Gastroesophageal sphincter (tissue), 4 donors: ENCODE measurements at regions not wholly inside any gene's neighbourhood (a gene's known extent, or its start where the extent isn't known, plus 50 kb on each side); places are given as distances from the start of the nearest gene placed in this dataset.

Source experiments
- ATAC-seq: fragments of 150-250 bp; one replicate; pipeline ENCODE4 v1.9.1; 2016; ENCODE audit warnings: mild to moderate bottlenecking, moderate library complexity
- H3K27ac ChIP-seq, 4 donors: fragments of 200-600 bp; sonication (generic) in 3 of 4; 1 replicate in 3 of 4; 2 replicates in 1 of 4; pipeline ENCODE4 v1.5.1; 2016 to 2019
- H3K27me3 ChIP-seq: fragments of 200-600 bp; sonication (generic); one replicate; pipeline ENCODE4 v1.5.1; 2019
- H3K36me3 ChIP-seq, 2 donors: fragments of 200-600 bp; sonication (generic); one replicate each; pipeline ENCODE4 v1.5.1; 2019; ENCODE audit warnings: control low read depth in 1 of 2
- H3K4me1 ChIP-seq, 3 donors: fragments of 200-600 bp; sonication (generic); 1 replicate in 2 of 3; 2 replicates in 1 of 3; pipeline ENCODE4 v1.5.1; 2016 to 2019; ENCODE audit warnings: control low read depth in 2 of 3
- H3K4me3 ChIP-seq, 2 donors: fragments of 200-600 bp; sonication (generic); one replicate each; pipeline ENCODE4 v1.5.1; 2019; ENCODE audit warnings: mild to moderate bottlenecking in 1 of 2, moderate library complexity in 1 of 2
- H3K9me3 ChIP-seq, 3 donors: fragments of 200-600 bp; sonication (generic); one replicate each; pipeline ENCODE4 v1.5.1; 2017 to 2019; ENCODE audit warnings: control low read depth in 2 of 3
- EP300 ChIP-seq: sonication (generic); formaldehyde crosslinking; IDR thresholded peaks from one replicate; pipeline ENCODE4 v1.6.1; 2017; ENCODE audit warnings: antibody characterized with exemption, mild to moderate bottlenecking
- POLR2A ChIP-seq, 2 donors: fragments of 450-650 bp; IDR thresholded peaks; one replicate each; pipeline ENCODE4 v1.6.1; 2017; ENCODE audit warnings: antibody characterized with exemption in 2 of 2, mild to moderate bottlenecking in 2 of 2, moderate library complexity in 1 of 2
- POLR2AphosphoS5 ChIP-seq: sonication (generic); formaldehyde crosslinking; IDR thresholded peaks from one replicate; pipeline ENCODE4 v1.6.1; 2017; ENCODE audit warnings: antibody characterized with exemption
- WGBS, 2 donors: methylation state at CpG; one replicate each; pipeline ENCODE4 v1.1.5; 2018; ENCODE audit warnings: low coverage in 1 of 2; 5-methylcytosine and 5-hydroxymethylcytosine counted together
- TF ChIP-seq, protein P1 (sequence below), 4 experiments: fragments of 200-600 bp in 2 of 4; fragments of 450-650 bp in 2 of 4; sonication (generic) in 1 of 4; IDR thresholded peaks; one replicate each; pipeline ENCODE4 v1.5.1; 2017 to 2019; ENCODE audit warnings: antibody characterized with exemption in 4 of 4, mild to moderate bottlenecking in 2 of 4, moderate library complexity in 2 of 4

DNA sequence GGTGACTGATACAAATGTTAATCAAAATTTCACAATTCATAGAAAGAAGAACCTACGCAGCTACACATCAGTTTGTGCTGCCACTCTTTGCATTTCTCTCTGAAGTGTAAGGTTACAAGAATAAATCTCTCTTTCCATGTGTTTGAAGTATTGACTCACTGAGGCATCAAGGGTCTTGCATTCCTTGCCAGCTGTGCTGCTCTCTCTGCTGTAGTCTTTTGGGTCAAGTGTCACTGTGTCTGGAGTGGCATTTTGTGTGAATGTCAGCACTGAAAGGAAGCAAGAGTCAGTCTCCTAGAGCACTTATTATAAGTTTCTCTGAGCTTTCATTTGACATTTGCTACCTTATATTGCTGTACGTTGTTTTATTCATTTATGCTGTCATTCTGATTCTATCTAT, 1696.1 kb upstream of the LRRTM1 start:
- Histone ChIP-seq H3K9me3 (no peaks in the 10 kb centered on the region), H3K27ac (no peak overlapping the region), H3K36me3 (no peaks in the 10 kb centered on the region), H3K27me3 (no peaks in the 10 kb centered on the region), H3K4me1 (no peaks in the 10 kb centered on the region), H3K4me3 (no peak overlapping the region)
- TF ChIP-seq POLR2A (IDR thresholded peaks at IDR 0.05) (no peak), EP300 (no peak), POLR2AphosphoS5 (no peak)
- TF ChIP-seq, protein P1, sequence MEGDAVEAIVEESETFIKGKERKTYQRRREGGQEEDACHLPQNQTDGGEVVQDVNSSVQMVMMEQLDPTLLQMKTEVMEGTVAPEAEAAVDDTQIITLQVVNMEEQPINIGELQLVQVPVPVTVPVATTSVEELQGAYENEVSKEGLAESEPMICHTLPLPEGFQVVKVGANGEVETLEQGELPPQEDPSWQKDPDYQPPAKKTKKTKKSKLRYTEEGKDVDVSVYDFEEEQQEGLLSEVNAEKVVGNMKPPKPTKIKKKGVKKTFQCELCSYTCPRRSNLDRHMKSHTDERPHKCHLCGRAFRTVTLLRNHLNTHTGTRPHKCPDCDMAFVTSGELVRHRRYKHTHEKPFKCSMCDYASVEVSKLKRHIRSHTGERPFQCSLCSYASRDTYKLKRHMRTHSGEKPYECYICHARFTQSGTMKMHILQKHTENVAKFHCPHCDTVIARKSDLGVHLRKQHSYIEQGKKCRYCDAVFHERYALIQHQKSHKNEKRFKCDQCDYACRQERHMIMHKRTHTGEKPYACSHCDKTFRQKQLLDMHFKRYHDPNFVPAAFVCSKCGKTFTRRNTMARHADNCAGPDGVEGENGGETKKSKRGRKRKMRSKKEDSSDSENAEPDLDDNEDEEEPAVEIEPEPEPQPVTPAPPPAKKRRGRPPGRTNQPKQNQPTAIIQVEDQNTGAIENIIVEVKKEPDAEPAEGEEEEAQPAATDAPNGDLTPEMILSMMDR (IDR thresholded peaks at IDR 0.05): no peak
- no peak for ATAC-seq
- 78 to 92% methylated on average over 2 of the region's 2 CpGs for WGBS, 2 donors

DNA sequence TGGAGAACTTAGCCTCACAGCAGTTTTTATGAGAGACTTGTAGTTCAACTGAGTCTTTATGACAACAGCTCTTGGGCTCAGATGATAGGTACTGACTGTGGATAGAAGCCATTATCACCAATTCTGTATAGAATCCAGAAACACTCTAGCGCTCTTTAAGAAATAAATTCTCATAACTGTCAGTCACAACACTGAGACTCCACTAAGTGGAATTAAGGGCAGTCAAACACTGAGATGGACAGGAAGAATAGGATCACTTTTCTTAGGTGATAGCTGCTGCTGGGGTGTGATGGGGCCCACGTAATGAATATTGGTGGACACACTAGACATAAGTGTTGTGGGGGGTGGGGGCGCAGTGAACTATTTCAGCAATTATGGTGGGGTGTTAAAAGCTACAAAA, 1691.8 kb upstream of the LRRTM1 start:
- TF ChIP-seq, protein P1 (IDR thresholded peaks at IDR 0.05): no peak

DNA sequence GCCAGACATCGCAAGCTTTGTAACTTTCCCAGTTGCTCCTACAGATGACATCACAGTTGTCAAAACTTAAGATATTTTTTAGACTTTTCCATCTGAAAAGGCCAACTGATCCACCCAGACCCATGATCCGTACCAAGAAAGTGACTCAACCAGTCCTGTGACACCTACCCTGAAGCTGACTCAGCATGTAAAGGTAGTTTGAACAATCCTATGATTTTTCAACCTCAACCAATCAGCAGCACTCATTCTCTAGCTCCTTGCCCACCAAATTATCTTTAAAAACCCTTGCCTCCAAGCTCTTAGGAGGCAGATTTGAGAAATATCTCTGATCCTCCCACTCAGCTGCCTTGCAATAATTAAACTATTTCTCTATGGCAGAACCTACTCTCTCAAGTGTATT, 1686.7 kb upstream of the LRRTM1 start:
- WGBS, 2 donors: 89 to 100% methylated on average over 2 of the region's 2 CpGs
- Histone ChIP-seq H3K27me3 (no peaks in the 10 kb centered on the region), H3K4me1 (no peaks in the 10 kb centered on the region), H3K9me3 (peaks cover 0 to 8% (median 0%) of the 10 kb centered on the region in 3 donors), H3K4me3 (no peak overlapping the region), H3K36me3 (no peaks in the 10 kb centered on the region), H3K27ac (no peak overlapping the region)
- TF ChIP-seq EP300 (no peak), POLR2A (IDR thresholded peaks at IDR 0.05) (no peak), POLR2AphosphoS5 (no peak)
- TF ChIP-seq, protein P1 (IDR thresholded peaks at IDR 0.05): no peak
- no peak for ATAC-seq

More for the DNA sequence above, 1691.8 kb upstream of the LRRTM1 start:
- ATAC-seq: no peak
- Histone ChIP-seq H3K27ac (no peak overlapping the region), H3K4me3 (no peak overlapping the region), H3K9me3 (peaks cover 0 to 5% (median 0%) of the 10 kb centered on the region in 3 donors), H3K4me1 (no peaks in the 10 kb centered on the region), H3K36me3 (no peaks in the 10 kb centered on the region), H3K27me3 (no peaks in the 10 kb centered on the region)
- 90 to 100% methylated on average over 3 of the region's 3 CpGs for WGBS, 2 donors

GRCh38 chr2:81987370-81987769, 1682.8 kb upstream of the LRRTM1 start:
- Histone ChIP-seq H3K27ac (no peak overlapping the region), H3K27me3 (no peaks in the 10 kb centered on the region), H3K4me3 (no peak overlapping the region), H3K4me1 (no peaks in the 10 kb centered on the region), H3K9me3 (peaks cover 0 to 8% (median 0%) of the 10 kb centered on the region in 3 donors), H3K36me3 (no peaks in the 10 kb centered on the region)
- ATAC-seq: no peak
- no peak for TF ChIP-seq POLR2AphosphoS5
- TF ChIP-seq, protein P1 (IDR thresholded peaks at IDR 0.05): no peak
- TF ChIP-seq EP300: no peak
- no peak for TF ChIP-seq POLR2A (IDR thresholded peaks at IDR 0.05)
- WGBS, 2 donors: 81 to 96% methylated on average over 5 of the region's 5 CpGs

DNA sequence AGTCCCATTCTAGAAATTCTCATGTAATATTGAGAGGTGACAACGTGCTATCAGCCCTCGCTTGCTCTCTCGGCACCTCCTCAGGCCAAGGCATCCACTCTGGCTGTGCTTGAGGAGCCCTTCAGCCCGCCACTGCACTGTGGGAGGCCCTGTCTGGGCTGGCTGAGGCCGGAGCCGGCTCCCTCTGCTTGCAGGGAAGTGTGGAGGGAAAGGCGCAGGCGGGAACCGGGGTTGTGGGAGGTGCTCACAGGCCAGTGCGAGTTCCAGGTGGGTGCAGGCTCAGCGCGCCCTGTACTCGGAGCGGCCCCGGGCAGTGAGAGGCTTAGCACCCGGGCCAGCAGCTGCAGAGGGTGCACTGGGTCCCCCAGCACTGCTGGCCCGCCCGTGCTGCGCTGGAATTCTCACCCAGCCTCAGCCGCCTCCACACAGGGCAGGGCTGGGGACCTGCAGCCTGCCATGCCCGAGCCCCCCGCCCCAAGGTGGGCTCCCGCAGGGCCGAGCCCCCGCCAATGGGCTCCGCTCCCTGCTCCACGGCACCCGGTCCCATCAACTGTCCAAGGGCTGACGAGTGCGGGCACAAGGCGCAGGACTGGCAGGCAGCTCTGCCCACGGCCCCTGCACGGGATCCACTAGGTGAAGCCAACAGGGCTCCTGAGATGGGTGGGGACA, 1680.6 kb upstream of the LRRTM1 start:
- TF ChIP-seq, protein P1 (IDR thresholded peaks at IDR 0.05): no peak
- TF ChIP-seq POLR2A (IDR thresholded peaks at IDR 0.05): no peak
- no peak for TF ChIP-seq EP300
- TF ChIP-seq POLR2AphosphoS5: no peak
- 100% methylated on average over 1 to 3 of the region's 33 CpGs for WGBS, 2 donors
- Histone ChIP-seq H3K27ac (no peak overlapping the region), H3K27me3 (no peaks in the 10 kb centered on the region), H3K9me3 (no peaks in the 10 kb centered on the region), H3K4me3 (no peak overlapping the region), H3K36me3 (no peaks in the 10 kb centered on the region), H3K4me1 (no peaks in the 10 kb centered on the region)
- ATAC-seq: no peak
